ENCODE measurements at regions not wholly inside any gene's neighbourhood (a gene's known extent, or its start where the extent isn't known, plus 50 kb on each side); places are given as distances from the start of the nearest gene placed in this dataset.

DNA sequence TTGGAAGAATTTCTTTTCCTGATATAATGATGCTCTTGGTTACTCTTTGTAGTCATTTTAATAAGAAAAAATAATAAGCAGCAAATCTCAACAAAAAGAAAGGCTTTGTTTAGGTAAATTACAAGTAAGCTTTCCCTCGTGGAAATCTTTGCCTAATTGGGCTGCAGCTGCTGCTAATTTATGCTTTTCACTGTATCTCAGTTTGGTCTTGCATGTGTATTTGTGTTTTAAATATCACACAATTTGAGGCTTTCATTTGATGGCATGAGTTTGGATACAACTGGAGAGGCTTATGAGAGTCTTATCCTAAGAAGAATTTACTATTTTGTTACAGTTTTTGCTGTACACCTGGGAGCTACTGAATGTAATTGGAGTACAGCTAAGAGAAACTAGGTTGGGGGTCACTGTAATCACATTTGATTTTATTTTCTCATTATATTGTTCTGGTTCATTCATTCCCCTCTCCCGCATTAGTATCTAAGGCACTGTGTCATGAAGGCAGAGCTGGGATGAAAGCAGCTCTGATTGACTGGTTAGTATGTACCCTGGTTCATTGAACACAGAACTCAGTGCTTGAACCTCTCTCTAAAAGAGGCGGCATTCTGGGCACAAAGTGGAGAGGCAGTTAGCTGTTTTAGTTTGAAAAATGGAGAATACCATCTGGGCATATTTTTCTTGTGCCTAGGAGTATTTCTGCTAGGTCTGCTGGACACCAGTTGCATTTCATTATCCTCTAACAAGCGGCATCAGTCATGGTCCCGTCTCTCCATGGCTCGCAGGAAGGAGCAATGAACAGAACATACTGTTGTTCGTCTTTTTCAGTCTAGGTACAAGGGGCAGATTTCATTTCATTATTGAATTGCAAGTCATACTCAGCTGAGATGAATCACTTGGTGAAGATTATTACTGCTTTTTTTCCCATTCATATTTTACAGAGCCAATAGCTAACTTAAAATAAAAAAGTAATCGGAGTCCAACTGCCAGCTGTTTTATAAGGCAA is 118.0 kb upstream of the TMEM260 start:
- no peak for TF ChIP-seq PBX3 (IDR thresholded peaks at IDR 0.05)
- TF ChIP-seq, protein P1, sequence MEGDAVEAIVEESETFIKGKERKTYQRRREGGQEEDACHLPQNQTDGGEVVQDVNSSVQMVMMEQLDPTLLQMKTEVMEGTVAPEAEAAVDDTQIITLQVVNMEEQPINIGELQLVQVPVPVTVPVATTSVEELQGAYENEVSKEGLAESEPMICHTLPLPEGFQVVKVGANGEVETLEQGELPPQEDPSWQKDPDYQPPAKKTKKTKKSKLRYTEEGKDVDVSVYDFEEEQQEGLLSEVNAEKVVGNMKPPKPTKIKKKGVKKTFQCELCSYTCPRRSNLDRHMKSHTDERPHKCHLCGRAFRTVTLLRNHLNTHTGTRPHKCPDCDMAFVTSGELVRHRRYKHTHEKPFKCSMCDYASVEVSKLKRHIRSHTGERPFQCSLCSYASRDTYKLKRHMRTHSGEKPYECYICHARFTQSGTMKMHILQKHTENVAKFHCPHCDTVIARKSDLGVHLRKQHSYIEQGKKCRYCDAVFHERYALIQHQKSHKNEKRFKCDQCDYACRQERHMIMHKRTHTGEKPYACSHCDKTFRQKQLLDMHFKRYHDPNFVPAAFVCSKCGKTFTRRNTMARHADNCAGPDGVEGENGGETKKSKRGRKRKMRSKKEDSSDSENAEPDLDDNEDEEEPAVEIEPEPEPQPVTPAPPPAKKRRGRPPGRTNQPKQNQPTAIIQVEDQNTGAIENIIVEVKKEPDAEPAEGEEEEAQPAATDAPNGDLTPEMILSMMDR (IDR thresholded peaks at IDR 0.05): no peak
- no peak for TF ChIP-seq RXRA (IDR thresholded peaks at IDR 0.05; ENCODE audit: borderline replicate concordance, low read depth)
- no peak for TF ChIP-seq TAF1 (IDR thresholded peaks at IDR 0.05; ENCODE audit: borderline replicate concordance, low read depth, low read length)
- TF ChIP-seq YY1 (IDR thresholded peaks at IDR 0.05; ENCODE audit: low read depth): no peak
- TF ChIP-seq EP300 (IDR thresholded peaks at IDR 0.05; ENCODE audit: borderline replicate concordance in 1 of 2, low read depth in 1 of 2, low read length in 1 of 2): no peak

Measured in SK-N-SH (cell line).